Raji (cell line): ENCODE measurements at regions not wholly inside any gene's neighbourhood (a gene's known extent, or its start where the extent isn't known, plus 50 kb on each side); places are given as distances from the start of the nearest gene placed in this dataset.

Experiments used
- POLR2A ChIP-seq: IDR thresholded peaks from 2 replicates; pipeline ENCODE4 v1.6.1; 2011; ENCODE audit warnings: low read depth, low read length, control low read depth; ENCODE audit not compliant: insufficient read depth

DNA sequence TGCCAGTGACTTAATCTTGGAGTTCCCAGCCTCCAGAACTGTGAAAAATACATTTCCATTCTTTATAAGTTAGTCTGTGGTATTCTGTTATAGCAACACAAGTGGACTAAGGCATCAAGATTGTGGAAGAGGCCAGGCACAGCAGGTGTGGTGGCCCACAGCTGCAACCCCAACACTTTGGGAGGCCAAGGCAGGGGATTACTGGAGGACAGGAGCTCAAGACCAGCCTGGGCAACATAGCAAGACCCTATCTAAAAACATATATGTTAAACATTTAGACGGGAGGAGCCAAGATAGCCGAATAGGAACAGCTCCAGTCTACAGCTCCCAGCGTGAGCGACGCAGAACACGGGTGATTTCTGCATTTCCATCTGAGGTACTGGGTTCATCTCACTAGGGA is 310.4 kb downstream of the FOXO1 start:
- TF ChIP-seq POLR2A, result no peak

DNA sequence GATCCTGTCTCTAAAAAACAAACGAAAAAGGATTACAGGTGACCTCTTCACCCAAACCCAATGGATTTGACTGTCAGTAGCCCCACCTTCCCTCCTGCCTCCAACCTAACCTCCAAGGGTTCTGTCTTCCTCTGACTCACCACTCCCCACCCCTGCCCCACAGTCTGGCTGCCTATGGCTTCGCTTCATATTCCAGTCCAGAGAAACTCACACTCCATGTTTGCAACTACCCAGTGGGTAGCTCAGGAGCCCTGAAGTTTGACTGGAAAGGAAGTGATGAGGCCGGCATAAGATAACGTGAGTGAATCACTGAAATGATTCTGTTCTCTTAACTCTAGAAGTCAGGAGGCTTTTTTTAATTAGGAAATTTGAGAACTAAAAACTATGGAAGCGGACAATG is 303.9 kb downstream of the FOXO1 start:
- no peak for TF ChIP-seq POLR2A

DNA sequence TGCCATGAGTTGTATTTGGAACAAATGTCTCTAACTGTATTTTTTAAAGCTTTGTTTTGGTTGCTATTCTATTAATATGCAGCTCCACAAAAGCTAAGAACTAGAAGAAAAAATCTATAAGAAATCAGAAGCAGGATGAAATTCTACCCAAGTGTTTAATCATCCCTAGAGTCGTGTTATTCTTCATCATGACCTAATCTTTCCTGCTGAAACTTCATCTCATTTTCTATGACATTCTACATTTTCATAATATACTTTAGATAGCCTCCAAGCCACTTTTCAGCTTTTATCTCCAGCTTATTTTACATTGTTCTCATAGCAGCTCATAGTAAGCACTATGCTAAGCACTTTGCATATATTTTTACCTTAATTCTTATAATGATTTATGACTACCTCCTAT is 302.8 kb downstream of the FOXO1 start:
- no peak for TF ChIP-seq POLR2A

DNA sequence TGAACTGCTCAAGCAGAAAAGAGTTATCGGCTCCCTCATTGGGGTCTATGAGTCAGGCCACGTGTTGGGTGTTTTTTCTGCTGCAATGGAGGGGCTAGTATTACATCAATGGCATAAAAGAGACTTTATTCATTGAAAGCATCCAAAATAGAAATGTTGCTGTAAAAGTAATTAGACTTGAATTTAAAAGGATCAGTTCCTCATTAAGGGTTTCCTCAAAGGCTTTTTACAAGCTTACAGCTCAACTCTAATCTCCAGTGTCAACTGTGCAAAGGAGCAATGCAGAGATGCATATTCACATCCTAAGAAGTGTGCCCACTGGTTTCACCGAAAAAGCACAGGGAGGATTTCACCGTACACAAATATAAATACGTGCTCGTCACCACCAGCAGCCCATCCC is 300.3 kb downstream of the FOXO1 start:
- no peak for TF ChIP-seq POLR2A

DNA sequence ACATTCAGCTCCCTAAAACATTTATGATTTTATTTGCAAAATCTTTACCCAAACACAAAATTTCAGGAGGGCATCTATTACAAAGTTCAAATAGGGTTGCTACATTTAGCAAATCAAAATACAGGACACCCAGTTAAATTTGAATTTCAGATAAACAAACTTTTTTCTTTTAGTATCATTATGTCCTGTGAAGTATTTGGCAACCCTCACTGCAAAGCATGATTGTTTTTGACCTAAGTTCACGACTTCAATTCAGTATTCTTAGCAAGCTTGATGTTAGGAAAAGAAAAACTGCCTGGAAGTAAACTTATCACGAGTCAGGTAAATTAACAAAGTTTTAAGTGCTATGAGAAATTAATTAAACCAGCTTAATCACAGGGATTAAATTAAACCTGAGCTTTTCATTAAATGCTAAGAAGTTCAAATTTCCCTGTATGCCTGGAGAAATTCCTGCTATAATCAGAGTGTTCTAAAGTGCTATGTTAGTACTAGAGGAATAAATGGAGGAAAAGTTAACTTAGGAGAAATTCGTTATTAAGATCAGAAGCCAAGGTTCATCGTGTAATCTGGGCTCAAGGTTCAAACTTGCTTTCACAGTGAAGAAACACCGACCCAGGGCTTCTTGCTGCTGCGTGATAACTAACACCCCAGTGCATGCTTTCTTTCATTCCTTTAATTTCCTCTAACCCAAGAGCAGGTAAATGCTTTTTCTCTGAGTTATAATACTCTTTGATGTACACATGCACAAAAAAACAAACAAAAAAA is 298.1 kb downstream of the FOXO1 start:
- no peak for TF ChIP-seq POLR2A

DNA sequence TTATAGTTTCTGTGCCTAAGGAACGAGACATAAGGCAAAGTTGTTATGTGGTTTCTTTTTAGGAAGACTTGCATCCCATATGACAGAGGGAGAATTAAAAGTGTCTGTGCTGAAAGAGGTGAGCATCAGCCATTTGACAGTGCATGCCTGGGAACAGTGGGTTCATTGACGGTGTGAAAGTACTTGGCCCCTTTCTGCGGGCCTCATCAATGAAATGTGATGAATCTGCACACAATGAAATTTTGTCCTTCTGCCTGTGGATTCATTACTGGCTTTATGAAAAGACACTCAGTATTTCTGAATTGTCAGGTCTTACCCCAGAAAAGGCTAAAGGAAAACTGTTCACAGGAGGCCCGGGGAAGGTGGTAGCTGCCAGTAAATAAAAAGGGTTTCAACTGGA is 295.8 kb downstream of the FOXO1 start:
- no peak for TF ChIP-seq POLR2A

DNA sequence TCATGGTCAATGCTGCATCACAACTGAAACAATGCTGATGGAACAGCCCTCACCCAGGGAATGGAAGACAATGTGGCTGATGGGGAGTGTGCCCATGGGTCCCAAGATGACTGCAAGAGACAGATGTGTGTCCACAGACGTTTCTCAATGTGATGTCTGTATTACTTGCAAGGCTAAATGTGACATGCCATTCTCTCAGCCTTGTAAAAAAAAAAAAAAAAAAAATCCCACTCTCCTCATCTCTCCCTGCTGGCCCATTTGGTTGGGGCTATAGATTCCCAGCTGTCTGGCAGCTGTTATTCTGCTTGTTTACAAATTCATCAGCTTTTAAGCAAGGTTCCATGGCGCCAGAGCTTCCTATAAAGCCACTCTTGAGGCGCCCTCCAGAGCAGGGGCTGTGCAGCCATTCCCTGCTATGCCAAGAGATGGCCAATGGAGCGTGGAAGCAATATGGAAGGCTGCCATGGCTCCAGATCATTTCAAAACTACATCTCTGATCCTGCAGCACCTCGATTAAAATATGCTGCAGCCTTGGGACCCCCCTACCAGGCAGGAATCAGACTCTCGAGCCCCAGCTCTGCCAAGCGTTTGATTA is 294.8 kb downstream of the FOXO1 start:
- TF ChIP-seq POLR2A, result no peak

DNA sequence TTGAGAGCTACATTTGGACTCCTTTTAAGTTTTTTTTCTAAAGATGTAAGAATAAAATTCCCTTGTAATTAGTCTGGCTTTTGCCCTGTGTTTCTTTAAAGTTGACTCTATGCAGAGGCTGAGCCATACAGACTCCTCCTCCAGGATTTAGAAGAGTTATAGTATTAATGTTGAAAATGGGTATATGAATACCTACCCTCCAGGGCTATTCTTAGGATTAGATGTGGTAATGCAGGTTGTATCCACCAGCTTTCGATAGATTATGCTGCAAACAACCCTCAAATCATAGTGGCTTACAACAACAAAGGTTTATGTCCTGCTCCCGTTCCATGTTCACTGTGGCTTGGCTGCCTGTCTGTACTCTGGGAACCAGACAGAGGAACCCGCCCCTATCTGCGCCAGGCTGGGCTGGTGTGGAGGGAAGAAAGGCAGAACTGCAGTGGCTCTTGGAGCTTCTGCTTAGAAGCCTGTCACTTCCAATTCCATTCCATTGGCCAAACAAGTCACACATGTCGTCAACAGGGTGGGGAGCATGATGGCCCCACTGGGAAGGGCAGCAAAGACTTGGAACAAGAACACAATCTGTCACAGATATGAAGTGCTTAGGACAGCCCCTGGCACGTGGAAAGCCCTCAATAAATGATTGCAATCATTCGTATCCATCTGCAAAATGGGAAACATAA is 290.8 kb downstream of the FOXO1 start:
- TF ChIP-seq POLR2A, result no peak

DNA sequence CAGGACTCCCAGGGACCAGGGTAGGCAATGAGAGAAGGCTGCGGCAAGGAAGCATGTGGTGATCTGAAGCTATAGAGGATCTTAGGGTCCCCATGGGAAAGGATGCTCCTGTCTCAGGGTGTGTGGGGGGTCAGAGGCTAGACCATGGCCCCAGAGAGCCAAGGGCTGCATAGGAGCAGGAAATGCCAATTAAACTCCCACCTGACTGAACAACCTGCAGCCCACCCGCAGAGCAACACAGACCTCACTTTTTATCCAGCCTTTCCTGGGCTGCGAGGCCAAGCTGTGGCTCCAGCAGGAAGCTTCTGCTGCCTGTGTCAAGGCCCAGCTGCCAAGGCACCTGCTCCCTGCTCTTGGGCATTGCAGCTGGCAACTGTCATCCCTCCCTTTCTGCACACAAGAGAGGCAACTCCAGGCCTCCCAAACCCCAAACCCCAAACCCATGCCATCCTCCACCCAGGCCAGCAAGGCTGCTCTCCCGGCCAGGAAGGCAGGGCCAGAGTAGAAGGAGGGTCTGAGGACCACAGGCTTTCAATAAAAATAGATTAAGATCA is 290.1 kb downstream of the FOXO1 start:
- TF ChIP-seq POLR2A, result no peak

DNA sequence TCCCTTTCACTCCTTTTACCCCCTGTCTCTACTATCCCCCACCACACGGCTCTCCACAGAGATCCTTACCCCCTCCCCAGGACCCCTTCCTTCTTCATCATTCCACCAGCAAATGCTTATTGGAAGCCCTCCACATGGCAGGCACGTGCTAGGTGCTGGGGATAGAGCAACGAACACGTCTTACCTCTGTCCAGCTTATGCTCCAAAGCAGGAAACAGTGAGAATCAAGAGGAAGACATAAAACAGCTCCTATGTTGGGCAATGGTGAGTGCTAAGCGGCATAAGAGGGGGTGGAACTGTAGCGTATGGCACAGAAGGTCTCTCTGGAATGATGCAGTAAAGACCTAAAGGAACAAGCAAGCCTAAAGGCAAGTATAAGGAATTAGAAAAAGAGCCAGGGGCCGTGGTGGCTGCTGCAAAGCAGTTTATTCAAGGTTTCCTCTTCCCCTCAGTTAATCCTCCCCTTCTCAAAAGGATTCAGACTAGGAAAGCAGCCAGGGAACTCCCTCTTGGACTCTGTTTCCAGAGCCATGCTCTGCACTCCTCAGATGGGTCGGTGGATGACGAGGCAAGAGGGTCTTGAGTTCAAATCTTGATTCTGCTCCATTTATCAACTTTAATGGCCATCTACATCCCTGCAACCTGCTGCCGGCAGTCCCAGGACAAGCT is 289.4 kb downstream of the FOXO1 start:
- TF ChIP-seq POLR2A, result no peak

DNA sequence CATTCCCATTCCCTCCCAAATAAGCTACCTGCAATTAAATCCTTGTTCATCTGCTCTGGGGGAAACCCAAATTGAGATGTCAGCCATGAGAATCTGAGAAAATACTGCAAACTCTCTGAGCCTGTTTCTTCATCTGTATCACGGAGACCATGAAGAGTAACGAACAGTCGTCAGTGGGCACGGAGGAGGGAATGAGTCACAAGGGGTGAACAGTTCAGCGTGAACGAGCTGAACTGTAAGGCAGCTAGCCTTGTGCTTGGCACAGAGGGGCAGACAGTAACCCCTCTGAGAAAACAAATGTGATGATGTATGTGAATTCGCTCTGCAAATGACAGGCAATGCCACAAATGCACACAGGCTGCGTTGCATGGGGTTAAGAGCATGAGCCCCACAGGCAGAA is 288.7 kb downstream of the FOXO1 start:
- TF ChIP-seq POLR2A, result no peak

DNA sequence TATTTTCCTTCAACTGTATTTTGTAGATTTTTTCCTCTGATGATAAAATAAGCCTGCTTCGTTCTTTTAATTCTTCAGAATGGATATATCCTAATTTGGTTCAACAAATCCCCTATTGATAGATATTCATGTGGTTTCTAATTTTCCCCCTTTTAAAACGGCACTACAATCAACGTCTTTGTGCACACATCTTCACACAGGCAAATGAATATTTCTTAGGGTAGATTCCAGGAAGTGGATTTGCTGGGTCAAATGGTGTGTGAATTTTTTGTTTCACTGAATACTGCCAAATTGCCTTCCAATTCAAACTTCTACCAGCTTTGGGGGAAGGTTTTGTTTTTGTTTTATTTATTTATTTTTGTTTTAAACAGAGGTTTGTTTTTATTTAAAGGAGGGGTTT is 287.2 kb downstream of the FOXO1 start:
- TF ChIP-seq POLR2A, result no peak

DNA sequence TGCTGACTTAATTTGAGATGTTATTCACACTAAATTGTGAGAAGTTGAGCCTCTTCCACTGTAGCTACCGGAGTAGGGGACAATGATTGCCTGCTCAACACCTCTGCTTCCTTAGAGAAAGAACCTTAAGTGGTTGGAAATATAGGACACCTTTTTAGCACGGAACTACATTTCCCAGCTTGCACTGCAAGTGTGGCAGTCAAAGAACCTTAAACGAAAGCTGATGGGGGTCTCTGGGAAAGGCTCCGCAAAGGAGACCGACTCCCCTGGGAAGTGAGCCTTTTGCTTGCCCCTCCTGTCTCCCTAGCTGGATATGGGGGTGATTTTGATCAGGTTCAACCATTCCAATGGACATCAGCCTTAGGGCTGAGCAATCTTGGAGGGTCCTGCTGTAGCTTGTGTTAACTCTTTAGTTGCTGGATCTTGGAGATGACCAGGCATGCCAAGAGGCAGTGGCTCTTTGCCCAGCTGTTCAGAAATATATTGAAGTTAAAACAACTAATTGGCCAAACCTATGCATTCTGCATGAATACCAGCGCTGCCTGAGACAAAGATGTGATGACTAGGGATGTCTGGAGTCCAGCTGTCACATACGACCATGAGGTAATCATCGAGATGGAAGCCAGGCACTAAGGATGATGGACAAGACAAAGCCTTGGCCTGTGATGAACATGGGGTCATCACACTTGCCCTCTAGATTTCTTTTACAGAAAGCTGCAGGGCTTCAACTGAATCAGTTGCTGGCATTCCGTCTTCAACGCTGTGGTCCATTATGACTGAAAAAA is 286.5 kb downstream of the FOXO1 start:
- no peak for TF ChIP-seq POLR2A

DNA sequence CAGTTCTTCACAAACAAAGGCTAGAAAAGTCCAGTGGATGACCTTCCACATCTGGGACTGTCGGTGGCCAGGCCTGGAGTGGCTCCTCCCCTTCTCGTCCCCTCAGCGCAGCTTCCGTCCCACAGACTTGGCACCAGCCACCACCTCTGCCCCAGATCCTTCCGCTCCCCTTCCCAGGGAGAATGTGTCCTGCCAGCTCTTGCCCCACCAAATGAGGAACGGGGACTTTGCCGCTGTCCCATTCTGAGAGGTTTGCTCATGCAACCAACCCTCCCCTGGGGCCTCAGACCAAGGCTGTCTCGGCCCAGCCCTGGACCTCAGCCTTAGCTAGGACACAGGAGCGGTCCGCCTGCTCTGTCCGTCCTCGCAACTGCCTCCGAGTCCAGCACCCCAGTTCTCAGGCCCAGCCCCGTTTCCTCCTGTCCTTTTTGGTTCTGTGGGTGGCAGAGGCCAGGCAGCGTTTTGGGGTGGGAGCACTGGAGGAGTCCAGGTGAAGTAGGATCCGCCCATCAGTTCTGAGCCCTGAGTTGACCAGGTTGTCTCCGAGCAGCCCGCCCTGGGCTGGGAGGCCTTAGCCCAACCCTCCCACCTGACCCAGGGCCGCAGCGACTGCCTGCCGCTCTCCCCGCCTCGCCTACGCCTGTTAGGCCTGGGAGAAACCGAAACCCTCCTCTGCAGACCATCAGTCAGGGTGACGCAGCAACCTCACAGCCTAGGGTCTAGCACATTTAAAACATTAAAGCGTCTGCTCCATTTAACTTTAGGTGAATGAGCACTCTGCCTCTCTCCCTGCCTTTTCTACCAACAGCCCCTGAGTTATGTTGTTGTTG is 284.3 kb downstream of the FOXO1 start:
- TF ChIP-seq POLR2A, result no peak
